Endothelial cell of umbilical vein (primary cell): ENCODE measurements at regions not wholly inside any gene's neighbourhood (a gene's known extent, or its start where the extent isn't known, plus 50 kb on each side); places are given as distances from the start of the nearest gene placed in this dataset.

Experiments
- BruUV-seq: library from RNA; stranded (reverse); fragments of 400-500 nt; replicated peaks from 2 replicates; lab custom pipeline; 2021; lab: Mats Ljungman, UMichigan
- CTCF ChIA-PET: fragments of 300-600, 350-600 bp; sonication (Branson Sonifier 250); formaldehyde crosslinking; loops from one replicate; lab custom pipeline; 2021; ENCODE audit warnings: antibody characterized with exemption, inconsistent platforms; lab: Charles Lee
- POLR2A ChIA-PET: fragments of 300-600, 350-600 bp; sonication (Branson Sonifier 250); formaldehyde crosslinking; loops from one replicate; lab custom pipeline; 2021; ENCODE audit warnings: antibody characterized with exemption, inconsistent platforms; lab: Charles Lee
- DNase-seq: peaks from one replicate; pipeline ENCODE4 v3.0.0-alpha.2; 2011; ENCODE audit warnings: low read depth, low spot score
- FAIRE-seq: peaks from 2 replicates; lab custom pipeline; 2011; peaks lifted over from hg19 to GRCh38; lab: Jason Lieb, UNC
- H2AFZ ChIP-seq: 2 replicates; pipeline ENCODE4 v1.6.0; 2012; ENCODE audit warnings: low read depth, low read length, control low read depth, inconsistent platforms
- H3K27ac ChIP-seq: 2 replicates; pipeline ENCODE4 v1.5.1; 2011; ENCODE audit warnings: low read depth, mild to moderate bottlenecking, control low read depth, low read length, moderate library complexity; ENCODE audit not compliant: insufficient read depth
- H3K27me3 ChIP-seq, 2 experiments: 2 replicates each; pipeline versions ENCODE4 v1.6.0 to v1.6.1; 2011; ENCODE audit warnings: low read length in 2 of 2, mixed read lengths in 1 of 2; ENCODE audit not compliant: control insufficient read depth in 2 of 2, insufficient read depth in 2 of 2
- H3K36me3 ChIP-seq, 2 experiments: 2 replicates in 1 of 2; 3 replicates in 1 of 2; pipeline ENCODE4 v1.5.1; 2011; ENCODE audit warnings: low read length in 2 of 2, mild to moderate bottlenecking in 1 of 2, moderate library complexity in 1 of 2; ENCODE audit not compliant: control insufficient read depth in 2 of 2, insufficient read depth in 2 of 2; ENCODE audit errors: extremely low read depth in 1 of 2
- H3K4me1 ChIP-seq: 3 replicates; pipeline ENCODE4 v1.5.1; 2011; ENCODE audit warnings: mild to moderate bottlenecking, low read length; ENCODE audit not compliant: control insufficient read depth, insufficient read depth; ENCODE audit errors: extremely low read depth
- H3K4me2 ChIP-seq: 2 replicates; pipeline ENCODE4 v1.6.1; 2011; ENCODE audit warnings: low read length, control low read depth, mixed read lengths; ENCODE audit not compliant: insufficient read depth
- H3K4me3 ChIP-seq, 3 experiments: fragments of 200-600 bp in 1 of 3; sonication (generic), shearing (Covaris generic) in 1 of 3; replicated peaks in 1 of 3; 2 replicates each; pipeline ENCODE4 v1.5.1; 2011 to 2016; ENCODE audit warnings: control low read depth in 3 of 3, low read length in 3 of 3, mild to moderate bottlenecking in 2 of 3, inconsistent platforms in 1 of 3, low read depth in 1 of 3, moderate library complexity in 1 of 3; ENCODE audit not compliant: insufficient read depth in 1 of 3
- H3K79me2 ChIP-seq: 2 replicates; pipeline ENCODE4 v1.6.0; 2012; ENCODE audit warnings: low read length, inconsistent platforms; ENCODE audit not compliant: control insufficient read depth, insufficient read depth
- H3K9ac ChIP-seq: replicated peaks from 2 replicates; pipeline ENCODE3; 2011; ENCODE audit warnings: low read length, control low read depth; ENCODE audit not compliant: insufficient read depth; ENCODE audit errors: extremely low read depth
- H3K9me1 ChIP-seq: replicated peaks from 3 replicates; pipeline ENCODE4 v1.6.0; 2011; ENCODE audit warnings: mild to moderate bottlenecking, low read length; ENCODE audit not compliant: control insufficient read depth, insufficient read depth; ENCODE audit errors: extremely low read depth
- H3K9me3 ChIP-seq: replicated peaks from 2 replicates; pipeline ENCODE4 v1.5.1; 2012; ENCODE audit warnings: low read length, inconsistent platforms; ENCODE audit not compliant: control insufficient read depth, insufficient read depth
- H4K20me1 ChIP-seq: replicated peaks from 2 replicates; pipeline ENCODE3; 2011; ENCODE audit warnings: mild to moderate bottlenecking, low read length; ENCODE audit not compliant: control insufficient read depth, insufficient read depth; ENCODE audit errors: extremely low read depth
- CTCF ChIP-seq, 2 donors: IDR thresholded peaks; 1 replicate in 1 of 2; 2 replicates in 1 of 2; pipeline ENCODE4 v1.5.1; 2011; ENCODE audit warnings: low read length in 2 of 2, mild to moderate bottlenecking in 2 of 2, moderate library complexity in 2 of 2, control low read depth in 1 of 2, inconsistent platforms in 1 of 2, low read depth in 1 of 2; ENCODE audit not compliant: insufficient read depth in 1 of 2; ENCODE audit errors: extremely low read depth in 1 of 2
- EZH2 ChIP-seq: IDR thresholded peaks from 2 replicates; pipeline ENCODE4 v1.6.1; 2012; ENCODE audit warnings: borderline replicate concordance, low read depth, mild to moderate bottlenecking, moderate library complexity, low read length, inconsistent platforms; ENCODE audit not compliant: severe bottlenecking
- FOS ChIP-seq: IDR thresholded peaks from 2 replicates; pipeline ENCODE4 v1.6.1; 2011; ENCODE audit warnings: mild to moderate bottlenecking, low read length, moderate library complexity, borderline replicate concordance; ENCODE audit not compliant: insufficient read depth
- GATA2 ChIP-seq: IDR thresholded peaks from 2 replicates; pipeline ENCODE4 v1.7.0; 2011; ENCODE audit warnings: low read depth, mild to moderate bottlenecking, moderate library complexity, mixed read lengths, low read length; ENCODE audit not compliant: insufficient read length, insufficient read depth
- JUN ChIP-seq: IDR thresholded peaks from 2 replicates; pipeline ENCODE4 v1.6.1; 2011; ENCODE audit warnings: borderline replicate concordance, low read depth; ENCODE audit not compliant: insufficient read length, insufficient read depth
- MAX ChIP-seq: IDR thresholded peaks from 2 replicates; pipeline ENCODE4 v1.6.1; 2011; ENCODE audit not compliant: insufficient read depth, insufficient read length
- MYC ChIP-seq: IDR thresholded peaks from one replicate; pipeline ENCODE4 v1.6.1; 2011; ENCODE audit warnings: mild to moderate bottlenecking, low read depth, low read length
- POLR2A ChIP-seq: IDR thresholded peaks from 2 replicates; pipeline ENCODE4 v1.6.1; 2012; ENCODE audit warnings: low read depth, mild to moderate bottlenecking, control low read depth, low read length
- POLR2AphosphoS5 ChIP-seq: IDR thresholded peaks from 2 replicates; pipeline ENCODE4 v1.6.1; 2012; ENCODE audit warnings: low read depth, mild to moderate bottlenecking, control low read depth, low read length, moderate library complexity; ENCODE audit not compliant: insufficient read depth
- dilution Hi-C: fragments of 300-500 bp; cut with MboI; formaldehyde crosslinking; loops from one replicate; pipeline ENCODE4 v1.15.0; 2019; ENCODE audit warnings: low sequenced_read_pairs; ENCODE audit not compliant: extremely low pct_ligation_motif_present
- intact Hi-C: fragments of 100-400 bp; cut with micrococcal nuclease; formaldehyde crosslinking; loops from one replicate; pipeline ENCODE4 v1.10.0; 2022

GRCh38 chr14:39998854-39999253 lies 566.6 kb upstream of the FBXO33 start:
- no peaks in the 10 kb centered on the region for H3K9me1 ChIP-seq
- H3K36me3 ChIP-seq: no peaks in the 10 kb centered on the region
- ChIA-PET CTCF (no interaction called here), POLR2A (no interaction called here)
- no peak for FAIRE-seq
- no peak for TF ChIP-seq GATA2
- no peak for TF ChIP-seq CTCF (IDR thresholded peaks at IDR 0.05; ENCODE audit: extremely low read depth in 1 of 2, insufficient read depth in 1 of 2, low read depth in 1 of 2, low read length in 2 of 2)
- no peak for TF ChIP-seq POLR2A
- no peak for TF ChIP-seq FOS
- TF ChIP-seq POLR2AphosphoS5: no peak
- TF ChIP-seq MAX: no peak
- no peak for TF ChIP-seq EZH2
- TF ChIP-seq MYC: no peak
- TF ChIP-seq JUN: no peak
- no peak overlapping the region for H2AFZ ChIP-seq
- H3K4me2 ChIP-seq: no peak overlapping the region
- H3K27ac ChIP-seq: no peak overlapping the region
- H3K4me1 ChIP-seq: no peaks in the 10 kb centered on the region
- DNase-seq: no peak
- H4K20me1 ChIP-seq: no peaks in the 10 kb centered on the region
- H3K79me2 ChIP-seq: no peaks in the 10 kb centered on the region
- dilution Hi-C loops: no loop called here
- no peak overlapping the region for H3K9ac ChIP-seq
- H3K27me3 ChIP-seq: no peaks in the 10 kb centered on the region
- BruUV-seq: no TSS peak
- no peak overlapping the region for H3K4me3 ChIP-seq
- intact Hi-C loops: no loop called here
- no peaks in the 10 kb centered on the region for H3K9me3 ChIP-seq
